ENCODE measurements at regions not wholly inside any gene's neighbourhood (a gene's known extent, or its start where the extent isn't known, plus 50 kb on each side); places are given as distances from the start of the nearest gene placed in this dataset.
A peak's percentile ranks its signal among the peaks of the same experiment; 100 is the strongest.

DNA sequence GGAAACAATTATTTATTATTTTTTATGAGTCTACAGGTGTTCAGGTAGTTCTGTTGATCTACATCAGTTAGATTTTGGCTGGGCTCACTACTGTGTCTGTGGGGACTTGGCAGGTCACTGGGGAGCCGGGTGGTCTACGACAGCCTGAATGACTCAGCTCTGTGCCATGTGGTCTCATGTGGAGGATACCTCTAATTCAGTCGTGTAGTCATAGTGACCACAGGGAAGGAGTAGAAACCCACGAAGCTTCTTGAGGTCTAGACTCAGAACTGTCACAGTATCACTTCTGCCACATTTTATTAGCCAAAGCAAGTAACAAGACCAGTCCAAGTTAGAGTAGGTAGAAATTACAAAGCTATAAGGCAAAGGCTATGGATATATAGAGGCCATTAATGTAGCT lies 64.7 kb upstream of the GRAMD2B start:
- peak in 1 of 5 experiments; percentile 16 for DNase-seq

DNA sequence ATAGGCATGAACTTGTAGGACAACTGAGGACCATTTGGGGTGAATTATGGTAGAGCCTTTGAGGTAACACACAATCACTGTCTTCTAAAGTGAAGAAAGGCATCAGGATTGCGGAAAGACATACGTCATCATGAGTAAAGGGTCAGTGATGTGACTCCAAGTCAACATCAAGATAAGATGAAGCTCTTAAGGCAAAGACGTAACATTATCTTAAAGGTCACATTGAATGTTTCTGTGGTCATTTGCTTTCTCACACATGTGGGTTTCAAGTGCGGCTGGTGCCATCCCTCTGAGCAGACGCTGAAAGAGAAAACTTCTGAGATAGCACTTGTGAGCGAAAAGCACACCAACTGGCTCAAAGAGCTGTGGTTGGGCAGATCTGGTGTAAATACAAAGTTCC lies 63.3 kb upstream of the GRAMD2B start:
- DNase-seq = no peak

- no peak for DNase-seq
These were observed 62.7 kb upstream of the GRAMD2B start for GRCh38 chr5:126360467-126360866.

DNA sequence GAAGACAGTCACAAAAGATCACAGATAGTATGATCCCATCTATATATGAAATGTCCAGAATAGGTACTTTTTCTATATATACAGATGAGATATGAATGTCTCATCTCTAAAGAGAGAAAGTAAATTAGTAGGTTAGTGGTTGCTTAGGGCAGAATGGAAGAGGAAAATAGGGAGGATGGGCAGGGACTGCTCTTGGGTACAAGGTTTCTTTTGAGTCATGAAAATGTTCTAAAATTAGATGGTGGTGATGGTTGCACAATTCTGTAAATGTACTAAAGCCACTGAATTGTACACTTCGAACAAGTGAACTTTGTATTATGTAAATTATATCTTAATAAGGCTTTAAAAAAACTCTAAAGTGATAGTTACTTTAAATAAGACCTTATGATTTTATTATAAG lies 59.6 kb upstream of the GRAMD2B start:
- DNase-seq = no peak

DNA sequence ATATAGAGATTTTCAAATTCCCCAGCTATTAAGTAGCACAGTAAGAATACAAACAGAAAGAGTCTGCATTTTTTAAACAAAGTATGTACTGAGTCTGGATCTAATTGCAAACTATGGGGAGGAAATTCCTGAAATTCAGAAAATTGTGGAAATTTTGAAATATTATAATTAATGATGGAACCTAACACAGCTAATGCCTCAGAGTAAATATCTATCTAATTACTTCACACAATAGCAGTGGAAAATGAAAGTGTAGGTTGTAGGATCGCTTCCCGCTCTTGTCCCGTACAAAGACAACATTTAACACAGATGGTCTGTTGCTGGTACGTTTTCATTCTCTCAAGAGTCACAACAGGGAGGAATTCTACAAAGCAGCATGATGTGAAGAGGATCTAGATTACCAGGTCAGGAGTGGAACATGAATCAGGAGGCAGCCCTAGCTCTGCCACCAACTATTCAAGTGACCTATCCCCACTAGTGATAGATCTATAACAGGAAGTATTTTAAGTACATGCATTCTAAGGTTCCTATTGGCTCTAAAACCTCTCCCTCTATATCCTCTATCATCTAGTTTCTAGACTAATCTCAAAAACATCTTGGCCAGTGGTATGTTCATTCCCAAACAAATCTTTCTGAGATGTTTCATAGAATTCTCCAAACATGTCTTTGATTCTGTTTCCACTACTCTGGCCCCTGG lies 58.9 kb upstream of the GRAMD2B start:
- DNase-seq = no peak

DNA sequence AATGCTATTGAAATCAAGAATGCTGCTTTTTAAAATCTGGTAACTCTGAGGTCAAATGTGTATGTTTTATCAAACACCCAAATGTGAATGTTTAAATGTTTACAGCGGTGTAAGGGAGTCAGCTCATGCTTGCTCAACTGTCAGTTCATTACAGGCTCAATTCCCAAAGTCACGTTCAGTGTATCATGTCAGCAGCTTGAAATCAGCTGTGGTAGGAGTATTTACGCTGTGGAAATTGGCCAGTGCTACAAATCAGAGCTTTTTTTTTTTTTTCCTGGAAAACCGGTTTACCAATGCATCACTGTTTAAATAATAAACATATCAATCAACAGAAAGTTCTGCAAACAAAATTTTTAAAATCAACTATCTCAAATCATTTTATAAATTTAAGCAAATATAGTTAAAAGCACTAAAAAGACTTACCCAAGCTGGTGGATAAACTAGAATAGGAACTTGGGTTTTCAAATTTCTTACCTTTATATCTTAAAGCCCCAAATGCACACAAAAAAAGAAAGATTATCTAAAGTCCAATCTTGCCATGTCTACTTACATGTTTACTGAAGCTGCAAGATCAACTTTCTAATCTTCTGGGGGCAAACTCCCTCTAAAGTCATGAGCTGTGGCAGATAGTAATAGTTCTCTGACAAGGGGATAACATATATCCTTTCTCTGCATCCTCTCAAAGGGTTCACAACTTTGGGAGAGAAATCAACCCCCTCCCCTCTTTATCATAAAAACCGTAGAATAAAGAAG lies 57.6 kb upstream of the GRAMD2B start:
- DNase-seq = no peak

- DNase-seq = peak in 1 of 5 experiments; percentile 34
These were observed 57.0 kb upstream of the GRAMD2B start for GRCh38 chr5:126366199-126366560.

- no peak for DNase-seq
These were observed 54.9 kb upstream of the GRAMD2B start for GRCh38 chr5:126368239-126368812.

DNA sequence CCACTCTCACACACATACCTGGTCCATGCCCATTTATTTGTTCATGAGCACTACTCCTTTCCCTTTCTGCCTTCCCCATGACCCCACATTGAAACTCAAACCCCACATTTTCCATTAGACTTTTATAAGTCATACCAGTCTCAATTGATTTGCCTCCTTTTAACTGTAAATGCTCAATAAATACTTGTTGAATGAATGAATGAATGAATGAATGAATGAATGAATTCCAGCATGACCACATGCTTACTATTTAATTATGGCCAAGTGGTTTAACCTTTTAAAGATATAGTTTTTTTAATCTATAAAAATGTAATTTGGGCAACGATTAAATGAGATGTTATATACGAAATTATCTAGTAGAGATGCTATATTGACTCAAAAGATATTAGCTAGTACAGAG lies 54.1 kb upstream of the GRAMD2B start:
- DNase-seq = no peak

DNA sequence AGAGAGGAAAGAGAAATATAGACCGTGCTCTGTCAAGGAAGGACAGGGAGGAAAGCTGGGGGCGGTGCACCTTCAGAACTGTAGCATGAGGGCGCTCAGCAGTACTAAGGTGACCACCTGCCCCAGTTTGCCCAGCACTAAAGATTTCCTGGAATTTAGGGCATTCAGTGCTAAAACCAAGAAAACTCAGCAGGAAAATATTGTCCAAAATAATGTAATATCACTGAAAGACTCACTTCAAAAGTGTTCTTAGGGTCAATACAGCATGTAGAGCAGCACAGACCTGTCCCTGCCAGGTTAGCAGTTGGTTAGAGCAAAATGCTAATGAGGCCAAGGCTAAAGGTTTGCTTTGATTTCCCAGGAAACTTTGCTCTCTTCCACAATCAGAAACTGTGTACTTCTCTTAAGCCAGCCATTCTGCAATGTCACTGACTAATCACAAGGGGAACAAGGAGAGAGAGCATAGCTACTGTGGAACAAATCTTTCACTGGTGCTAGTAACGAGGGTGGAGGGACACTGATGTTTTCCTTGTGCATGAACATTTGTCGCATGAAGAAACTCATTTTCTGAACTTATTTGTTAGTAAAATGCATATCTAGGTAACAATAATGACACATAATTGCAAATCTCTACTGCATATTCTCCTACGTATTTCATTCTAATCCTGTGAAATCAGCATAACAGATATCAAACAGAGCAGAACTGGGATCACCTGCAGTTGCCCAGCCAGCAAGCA lies 53.0 kb upstream of the GRAMD2B start:
- no peak for DNase-seq

DNA sequence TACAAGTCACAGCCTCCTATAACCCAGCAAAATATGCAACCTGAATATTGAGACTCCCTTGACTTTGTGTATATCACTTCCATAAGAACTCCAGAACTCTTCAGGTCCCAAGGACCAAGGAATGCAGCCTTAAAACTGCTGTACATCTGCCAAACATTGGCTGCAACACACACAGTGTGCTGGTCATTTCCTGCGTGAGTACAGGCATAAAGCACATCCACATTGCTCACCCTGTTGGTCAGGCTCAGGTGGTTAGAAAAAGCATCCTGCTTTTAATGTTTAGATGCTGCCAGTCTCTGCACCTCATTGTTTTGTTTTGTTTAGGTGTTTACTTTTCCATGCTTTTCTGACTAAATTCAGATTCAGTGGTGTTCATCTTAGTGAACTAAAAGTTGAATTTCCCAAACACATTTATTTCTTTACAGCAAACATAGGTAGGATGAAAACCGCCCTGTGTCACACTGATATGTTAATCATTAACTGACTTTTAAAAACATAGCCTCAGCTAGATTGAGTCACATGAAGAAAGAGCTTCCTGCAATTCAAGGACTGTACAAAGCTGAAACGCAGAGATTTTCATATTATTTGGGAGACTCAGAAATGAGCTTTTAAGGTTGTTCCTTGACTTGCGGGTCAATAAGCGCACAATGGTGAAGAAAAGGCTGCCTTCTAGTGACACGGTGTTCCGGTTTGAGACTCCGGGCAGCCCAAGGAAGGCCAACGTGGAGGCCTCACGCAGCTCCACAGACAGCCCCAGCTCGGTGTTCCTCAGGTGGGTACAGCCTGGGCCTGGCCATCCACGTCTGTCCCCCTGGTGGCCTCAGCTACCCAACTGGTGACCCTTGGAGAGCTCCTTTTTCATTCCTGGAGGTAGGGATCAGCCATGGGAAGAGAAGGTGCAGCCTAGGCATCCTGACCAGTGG lies 52.2 kb upstream of the GRAMD2B start:
- DNase-seq = no peak

GRCh38 chr5:126373375-126374108 lies 49.7 kb upstream of the GRAMD2B start:
- DNase-seq = peak in 2 of 5 experiments; percentile 73 to 79

Measured in T-helper 2 cell (primary cell).